HG02943 (cell line): ENCODE measurements at regions not wholly inside any gene's neighbourhood (a gene's known extent, or its start where the extent isn't known, plus 50 kb on each side); places are given as distances from the start of the nearest gene placed in this dataset.
"Not testable (repeated sequence)": the region's sequence is repeated elsewhere in the genome, so short reads cannot be mapped to it uniquely, and the experiment has no call there.

Source experiments
- ATAC-seq: cut with Tn5 transposase; IDR thresholded peaks from one replicate; pipeline ENCODE4 v1.9.1; 2021; ENCODE audit warnings: mild to moderate bottlenecking, low read depth, moderate library complexity; ENCODE audit not compliant: unreplicated experiment

DNA sequence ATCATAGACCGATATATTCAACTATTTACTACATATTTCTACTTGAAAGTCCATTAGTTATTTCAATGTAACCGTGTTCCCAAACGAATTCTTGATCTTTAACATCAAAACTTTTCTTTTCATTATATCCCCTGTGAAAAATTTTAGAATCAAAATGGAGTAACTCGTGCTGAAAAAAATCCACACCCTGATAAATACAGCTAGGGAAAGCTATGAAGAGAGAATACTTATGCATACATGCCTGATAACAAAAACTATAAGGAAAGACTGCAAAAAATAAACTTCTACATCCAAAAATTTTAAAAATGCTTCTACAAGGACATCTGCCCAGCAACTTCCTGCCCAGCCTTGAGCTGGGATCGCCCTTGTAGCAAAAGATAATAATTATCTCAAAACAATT is 2458.3 kb upstream of the PCDH20 start:
- ATAC-seq: no peak

- ATAC-seq: no peak
Measured at GRCh38 chr13:63864171-63864902, 2448.7 kb upstream of the PCDH20 start.

DNA sequence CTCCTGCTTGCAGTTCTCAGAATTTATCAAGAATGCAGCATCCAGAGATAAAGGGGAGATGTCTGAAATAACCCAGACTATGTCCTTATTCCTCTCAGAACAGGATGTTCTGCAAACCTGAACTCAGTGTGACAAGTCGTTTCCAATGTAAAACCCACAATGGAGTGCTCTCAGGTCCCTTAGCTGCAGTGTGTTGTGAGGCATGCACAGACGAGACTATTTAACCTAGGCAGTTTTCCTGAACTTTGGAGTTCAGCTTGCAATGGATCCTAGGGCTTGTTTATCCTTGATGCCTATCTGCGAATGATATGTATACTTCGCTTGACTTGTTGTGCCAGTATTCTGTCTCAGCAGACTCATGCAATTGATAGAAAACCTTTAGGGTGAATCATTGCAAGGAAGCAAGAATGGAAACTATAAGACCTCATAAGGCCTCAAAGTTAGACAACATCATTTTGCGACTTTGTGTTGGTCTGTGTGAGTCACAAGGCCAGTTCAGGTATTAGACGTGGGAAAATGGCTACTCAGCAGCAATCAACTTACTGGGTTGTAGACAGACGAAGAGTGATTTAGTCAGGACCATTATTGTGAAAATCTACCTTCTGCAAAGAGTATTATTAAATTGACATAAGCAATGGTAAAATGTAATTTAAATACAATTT is 2439.9 kb upstream of the PCDH20 start:
- no peak for ATAC-seq

DNA sequence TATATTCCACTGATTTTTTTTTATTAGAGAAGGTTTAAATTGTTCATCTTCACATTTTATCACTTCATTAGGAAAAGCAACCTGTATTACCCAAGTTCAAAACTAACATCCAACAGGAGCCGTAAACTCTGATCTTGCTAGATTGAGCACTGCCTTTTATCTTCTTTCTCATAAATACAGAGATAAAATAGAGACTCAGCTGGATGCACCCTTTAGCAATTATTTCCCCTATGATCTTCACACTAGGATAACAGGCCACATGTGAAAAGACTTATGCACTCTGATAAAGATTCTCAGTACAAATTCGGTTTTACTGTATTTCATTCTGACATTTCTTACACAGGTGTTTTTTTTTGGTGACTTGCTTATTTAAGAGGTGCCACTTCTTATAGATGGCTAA is 2438.2 kb upstream of the PCDH20 start:
- ATAC-seq: no peak

DNA sequence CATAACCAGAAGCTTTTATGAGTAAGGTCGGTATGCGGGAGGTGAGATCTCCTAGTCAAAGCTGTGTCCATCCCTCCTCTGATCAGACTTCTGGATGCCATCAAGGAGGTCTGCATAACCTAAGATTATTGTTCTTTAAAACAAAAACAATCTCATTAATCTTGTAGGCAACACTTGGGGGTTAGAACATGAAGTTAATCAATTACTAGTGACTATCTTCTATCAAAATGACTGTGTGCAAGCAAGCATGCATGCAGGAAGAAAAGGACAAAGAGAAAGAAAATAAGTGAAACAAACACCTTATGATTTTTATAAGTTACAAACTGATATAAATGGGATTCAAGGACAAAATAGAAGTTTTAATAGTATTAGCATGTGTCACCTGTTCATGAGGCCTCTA is 2435.9 kb upstream of the PCDH20 start:
- ATAC-seq: no peak

GRCh38 chr13:63843766-63844699 is 2428.4 kb upstream of the PCDH20 start:
- ATAC-seq: no peak

- ATAC-seq: no peak
Measured at GRCh38 chr13:63842102-63842501, 2426.5 kb upstream of the PCDH20 start.

DNA sequence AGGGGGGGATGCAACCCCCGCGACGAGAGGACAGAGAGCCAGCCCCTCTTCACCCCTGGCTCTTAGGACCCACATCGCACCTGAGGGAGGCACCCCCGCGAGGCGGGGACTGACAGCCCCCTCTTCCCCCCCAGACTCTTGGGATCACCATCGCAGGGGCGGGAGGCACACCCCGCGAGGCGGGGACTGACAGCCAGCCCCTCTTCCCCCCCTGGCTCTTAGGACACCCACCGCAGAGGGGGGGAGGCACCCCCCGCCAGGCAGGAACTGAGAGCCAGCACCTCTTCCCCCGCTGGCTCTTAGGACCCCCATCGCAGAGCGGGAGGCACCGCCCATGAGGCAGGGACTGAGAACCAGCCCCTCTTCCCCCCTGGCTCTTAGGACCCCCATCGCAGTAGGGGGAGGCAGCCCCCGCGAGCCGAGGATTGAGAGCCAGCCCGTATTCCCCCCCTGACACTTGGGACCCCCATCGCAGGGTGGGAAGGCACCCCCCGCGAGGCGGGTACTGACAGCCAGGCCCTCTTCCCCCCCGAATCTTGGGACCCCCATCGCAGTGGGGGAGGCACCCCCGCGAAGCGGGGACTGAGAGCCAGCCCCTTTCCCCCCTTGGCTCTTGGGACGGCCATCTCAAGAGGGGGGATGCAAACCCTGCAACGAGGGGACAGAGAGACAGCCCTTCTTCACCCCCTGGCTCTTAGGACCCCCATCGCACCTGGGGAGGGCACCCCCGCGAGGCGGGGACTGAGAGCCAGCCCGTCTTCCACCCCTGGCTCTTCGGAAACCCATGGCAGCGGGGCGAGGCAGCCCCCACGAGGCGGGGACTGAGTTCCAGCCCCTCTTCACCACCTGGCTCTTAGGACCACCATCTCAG is 2425.1 kb upstream of the PCDH20 start:
- ATAC-seq: no peak

GRCh38 chr13:63838366-63839110 is 2422.9 kb upstream of the PCDH20 start:
- no peak for ATAC-seq

GRCh38 chr13:63837701-63838100 is 2422.1 kb upstream of the PCDH20 start:
- ATAC-seq: not testable (repeated sequence)

- not testable (repeated sequence) for ATAC-seq
Measured at GRCh38 chr13:63829609-63830008, 2414.0 kb upstream of the PCDH20 start.

- ATAC-seq: not testable (repeated sequence)
Measured at GRCh38 chr13:63821785-63822184, 2406.1 kb upstream of the PCDH20 start.

GRCh38 chr13:63811428-63812004 is 2395.9 kb upstream of the PCDH20 start:
- not testable (repeated sequence) for ATAC-seq

GRCh38 chr13:63791134-63791533 is 2375.5 kb upstream of the PCDH20 start:
- not testable (repeated sequence) for ATAC-seq

DNA sequence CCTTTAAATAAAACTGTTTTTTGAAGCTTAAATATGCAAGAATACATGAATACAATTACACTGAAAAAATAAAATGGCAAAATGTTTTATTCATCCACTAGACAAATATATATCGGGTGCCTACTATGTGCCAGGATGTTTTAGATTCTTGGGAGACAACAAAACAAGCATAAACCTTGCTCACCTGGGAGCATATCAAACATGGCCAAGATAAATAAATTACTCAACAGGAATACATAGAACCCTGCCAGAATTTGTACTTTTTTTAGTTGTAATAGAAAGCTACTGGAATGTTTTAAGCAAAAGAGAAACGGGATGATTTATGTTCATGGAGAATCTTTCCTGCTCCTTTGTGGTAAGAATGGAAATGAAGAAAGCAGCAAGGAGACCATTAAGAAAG is 2358.5 kb upstream of the PCDH20 start:
- no peak for ATAC-seq

DNA sequence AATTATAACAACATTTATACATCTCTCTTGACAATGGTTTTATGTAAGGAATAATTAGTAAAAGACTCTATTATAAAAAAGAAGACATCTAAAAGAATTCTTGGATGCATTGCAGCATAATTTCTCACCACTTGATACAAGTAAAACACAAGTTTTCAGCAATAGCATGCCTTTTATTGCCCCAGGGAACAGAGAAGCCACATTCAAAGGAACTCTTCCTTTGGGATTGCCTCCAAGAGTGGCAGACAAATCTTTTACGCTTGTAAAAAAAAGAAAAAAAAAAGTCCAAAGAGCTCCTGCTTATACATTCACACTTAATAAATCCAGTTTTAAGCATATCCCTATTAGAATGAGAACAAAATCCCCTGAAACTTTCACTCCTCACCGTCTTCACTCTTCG is 2357.8 kb upstream of the PCDH20 start:
- no peak for ATAC-seq

DNA sequence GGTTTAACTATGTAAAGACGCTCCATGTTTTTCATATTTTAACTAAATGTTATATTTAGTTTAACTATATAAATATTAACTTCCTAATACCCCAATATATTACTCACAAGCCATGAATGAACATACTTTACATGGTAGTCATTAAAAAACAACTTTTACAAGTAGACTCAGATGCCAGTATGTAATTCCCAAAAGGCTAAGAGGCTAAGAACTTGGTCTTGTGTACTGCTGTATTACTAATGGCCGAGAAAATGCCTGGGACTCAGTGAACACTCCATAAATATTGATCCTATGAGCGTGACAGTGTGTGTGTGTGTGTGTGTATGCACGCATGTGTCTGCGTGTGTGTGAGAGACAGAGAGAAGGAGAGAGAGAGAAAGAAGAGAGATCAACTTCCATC is 2342.0 kb upstream of the PCDH20 start:
- ATAC-seq: not testable (repeated sequence)

DNA sequence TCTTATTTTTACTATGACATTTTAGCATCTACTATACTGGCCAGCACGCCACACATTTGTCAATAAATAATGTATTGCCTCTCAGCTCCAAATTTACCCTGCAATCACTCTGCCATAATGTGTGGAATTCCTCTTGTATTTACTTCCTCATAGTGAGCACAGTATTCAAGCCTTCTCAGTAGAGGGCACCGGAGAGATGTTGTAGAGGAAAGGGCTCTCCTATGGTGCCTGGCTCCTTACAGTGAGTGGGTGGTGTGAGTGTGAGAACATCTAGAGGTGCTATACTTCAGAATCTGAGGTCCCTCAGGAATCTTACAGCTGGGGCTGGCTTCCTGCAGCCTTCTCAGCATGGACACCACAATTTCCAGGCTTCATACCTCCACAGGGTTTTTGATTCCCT is 2334.2 kb upstream of the PCDH20 start:
- ATAC-seq: not testable (repeated sequence)

GRCh38 chr13:63741814-63742101 is 2326.1 kb upstream of the PCDH20 start:
- not testable (repeated sequence) for ATAC-seq
